HG03460 (cell line): ENCODE measurements at regions not wholly inside any gene's neighbourhood (a gene's known extent, or its start where the extent isn't known, plus 50 kb on each side); places are given as distances from the start of the nearest gene placed in this dataset.

Experiments
- ATAC-seq: cut with Tn5 transposase; IDR thresholded peaks from one replicate; pipeline ENCODE4 v1.9.1; 2021; ENCODE audit not compliant: unreplicated experiment

DNA sequence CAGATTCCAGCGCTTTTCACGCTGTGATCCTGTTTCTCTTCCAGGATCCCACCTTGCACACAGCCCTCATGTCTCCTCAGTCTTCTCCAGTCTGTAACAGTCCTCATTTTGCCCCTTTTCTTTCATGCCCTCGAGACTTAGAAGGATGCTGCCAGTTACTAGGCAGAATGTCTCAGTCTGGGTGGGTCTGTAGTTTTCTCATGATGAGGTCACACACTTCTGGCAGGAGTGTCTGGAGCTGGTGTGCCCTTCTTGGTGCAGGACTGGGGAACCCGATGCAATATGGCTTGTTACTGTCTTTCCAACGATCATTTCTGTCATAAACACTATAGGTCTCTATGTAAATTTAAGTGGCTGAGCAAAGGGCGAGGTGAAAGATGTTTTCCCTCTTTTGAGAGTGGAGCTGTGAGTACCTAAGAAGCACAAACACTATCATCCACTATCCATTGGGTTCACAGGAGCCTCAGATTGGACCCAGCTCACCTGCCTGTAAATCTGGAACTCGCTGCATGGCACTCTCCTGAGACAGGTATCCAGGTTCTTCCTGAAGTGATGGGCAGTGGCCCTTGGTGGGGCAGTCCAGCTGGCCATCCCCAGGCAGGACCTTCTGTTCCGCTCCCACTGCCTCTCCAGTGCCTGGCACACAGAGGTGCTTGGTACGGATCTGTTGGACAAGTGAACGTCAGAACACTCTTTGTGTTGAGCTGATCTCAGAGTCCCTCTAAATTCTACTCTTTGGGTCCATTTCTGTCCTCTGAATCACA lies 64.3 kb upstream of the ZNF32 start:
- ATAC-seq, result no peak

DNA sequence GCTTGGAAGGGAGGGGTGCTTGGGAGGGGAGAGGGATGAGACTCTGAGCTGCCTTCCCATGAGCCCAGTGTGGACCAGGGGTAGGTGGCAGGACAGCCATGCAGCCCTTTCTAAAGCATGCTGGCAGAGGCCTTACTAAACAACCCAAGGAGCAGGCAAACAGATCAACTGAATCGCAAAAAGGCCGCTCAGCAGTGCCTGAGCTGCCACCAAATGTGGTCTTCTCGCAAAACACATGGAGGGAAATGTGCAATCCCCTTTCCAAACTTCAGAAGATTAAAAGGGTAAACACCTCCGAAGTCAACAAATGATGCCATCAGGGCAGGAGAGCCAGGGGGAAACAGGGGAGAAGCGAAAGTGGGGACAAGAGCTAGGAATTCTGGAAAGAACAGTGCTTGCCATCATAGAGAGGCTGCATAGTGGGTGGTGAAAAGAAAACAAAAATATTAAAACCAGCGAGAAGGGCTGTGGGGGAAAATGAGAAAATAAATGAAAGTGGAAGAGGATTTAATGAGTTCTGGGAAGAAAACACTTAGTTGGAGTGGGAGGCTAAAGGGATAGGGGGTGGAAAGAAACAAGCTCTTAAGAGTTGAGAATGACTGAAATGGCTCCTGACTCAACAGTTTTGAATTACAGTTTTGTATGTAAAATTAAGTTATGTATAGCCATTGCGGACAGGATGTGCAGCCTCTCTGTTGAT lies 62.2 kb upstream of the ZNF32 start:
- ATAC-seq, result no peak

DNA sequence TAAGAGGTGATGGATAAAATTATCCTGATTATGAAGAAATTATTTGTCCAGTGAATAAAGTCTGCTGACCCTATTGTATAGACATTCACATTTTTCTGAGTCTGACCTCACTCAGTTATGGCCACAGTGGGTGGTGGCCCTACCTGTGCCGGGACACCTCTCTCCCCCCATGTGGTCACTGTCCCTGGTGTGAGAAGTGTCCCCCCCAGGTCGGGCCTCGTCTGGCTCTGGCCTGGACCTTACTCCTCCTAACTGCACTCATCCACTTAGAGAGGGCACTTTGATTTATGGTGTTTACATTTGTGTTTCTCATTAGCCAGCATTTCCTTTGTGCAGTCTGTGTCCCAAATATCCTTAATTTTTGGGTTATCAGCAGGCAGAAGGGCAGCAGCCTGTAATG lies 59.6 kb upstream of the ZNF32 start:
- no peak for ATAC-seq

DNA sequence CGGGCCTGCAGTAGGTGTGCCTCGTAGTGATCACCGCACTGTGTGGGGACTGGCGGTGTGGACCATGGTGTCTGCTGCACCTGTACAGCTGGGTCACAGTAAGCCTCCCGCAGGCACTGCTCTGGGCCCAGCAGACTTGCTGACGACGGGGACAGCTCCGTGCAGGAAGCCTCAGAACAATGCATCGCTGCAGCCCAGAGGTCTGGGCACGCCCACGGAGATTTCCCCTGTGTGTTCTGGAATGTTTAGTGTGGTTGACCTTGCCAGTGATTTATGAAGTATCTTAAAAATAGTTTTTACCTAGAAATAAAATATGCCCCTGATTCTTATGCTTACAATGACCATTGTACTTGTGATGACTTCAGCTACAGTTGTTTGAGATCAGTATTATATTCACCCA lies 59.1 kb upstream of the ZNF32 start:
- no peak for ATAC-seq

DNA sequence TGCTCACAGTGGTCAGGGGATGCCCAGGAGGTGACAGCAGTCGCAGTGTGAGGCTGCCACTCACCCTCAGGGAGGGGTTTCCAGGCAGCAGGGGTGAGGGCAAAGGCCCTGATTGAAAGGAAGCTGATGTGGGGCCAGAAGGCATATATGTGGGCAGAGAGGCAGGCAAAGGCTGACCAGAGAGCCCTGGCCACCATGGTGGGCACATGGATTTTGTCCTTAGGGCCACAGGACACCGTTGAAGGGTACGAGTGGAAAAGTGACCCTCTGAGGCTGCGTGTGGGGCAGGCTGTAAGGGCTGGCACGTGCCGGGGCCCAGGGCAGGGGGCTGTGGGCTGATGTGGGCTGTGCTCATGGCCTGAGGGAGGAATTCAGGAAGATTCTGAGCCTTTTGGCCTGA lies 57.5 kb upstream of the ZNF32 start:
- no peak for ATAC-seq

DNA sequence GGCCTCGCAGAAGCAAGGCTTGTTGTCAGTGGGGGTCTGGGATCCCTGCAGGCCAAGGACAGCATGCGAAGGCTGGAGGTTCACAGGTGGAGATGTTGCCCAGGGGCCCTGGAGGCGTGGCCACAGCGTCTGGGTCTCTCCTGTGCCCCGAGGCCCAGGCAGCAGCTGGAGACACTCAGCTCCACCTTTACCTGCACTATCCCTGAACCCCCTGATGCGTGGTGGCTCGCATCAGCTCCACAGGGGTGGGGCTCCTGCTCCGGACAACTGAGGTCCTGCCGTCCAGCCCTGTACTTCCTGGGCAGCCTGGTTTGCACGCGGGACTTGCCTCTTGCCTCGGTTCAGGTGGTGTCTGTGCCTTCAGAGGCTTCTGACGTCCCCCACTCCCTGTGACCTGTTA lies 54.6 kb upstream of the ZNF32 start:
- no peak for ATAC-seq

DNA sequence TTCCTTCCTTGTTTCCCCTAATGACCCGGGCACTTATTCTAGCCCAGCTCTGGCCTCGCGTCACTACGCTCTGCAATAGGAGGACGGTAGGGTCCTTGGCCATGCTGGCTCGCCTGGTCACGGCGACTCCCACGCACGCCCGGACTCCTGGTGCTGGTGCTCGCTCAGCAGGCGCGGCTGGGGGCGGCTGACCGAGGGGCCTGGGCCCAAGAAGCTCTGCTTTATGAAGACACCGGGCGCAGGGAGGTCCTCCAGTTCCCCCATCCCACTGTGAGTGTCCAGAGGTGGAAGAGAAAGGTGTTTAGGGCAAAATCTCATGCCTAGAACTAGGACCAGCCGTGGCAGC lies 54.2 kb upstream of the ZNF32 start:
- no peak for ATAC-seq

DNA sequence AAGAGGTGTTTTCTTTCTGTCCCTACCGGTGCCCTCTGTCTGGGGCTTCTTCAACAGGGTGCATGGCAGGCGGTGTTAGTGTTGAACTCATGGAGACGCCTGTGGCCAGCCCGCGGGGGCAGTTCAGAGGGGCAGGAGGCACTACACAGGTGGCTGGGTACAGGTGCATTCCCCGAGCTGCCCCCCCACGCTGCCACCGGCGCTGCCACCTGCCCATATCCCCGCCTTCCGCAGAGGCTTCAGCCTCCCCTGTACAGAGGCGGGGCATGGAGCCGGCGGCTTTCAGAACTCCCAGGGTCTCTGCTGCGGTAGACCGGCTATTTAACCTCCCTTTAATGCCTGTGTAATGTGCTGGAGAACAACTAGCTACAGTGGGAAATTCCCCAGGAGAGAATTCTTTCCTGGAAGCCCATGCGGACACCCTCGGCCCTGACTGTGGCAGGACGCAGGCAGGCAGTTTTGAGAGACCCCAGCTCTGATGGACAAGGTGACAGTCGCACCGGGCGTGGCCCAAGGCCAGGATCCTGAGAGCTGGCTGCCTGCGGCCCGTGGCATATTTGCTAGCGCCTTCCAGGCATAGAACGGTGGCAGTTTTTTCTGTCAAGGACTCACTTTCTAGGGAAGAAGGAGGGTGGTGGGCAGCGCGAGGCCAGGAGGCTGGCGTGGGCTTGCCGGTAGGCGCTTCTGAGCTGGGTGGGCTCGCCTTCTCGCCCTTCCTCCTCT lies 53.7 kb upstream of the ZNF32 start:
- no peak for ATAC-seq

DNA sequence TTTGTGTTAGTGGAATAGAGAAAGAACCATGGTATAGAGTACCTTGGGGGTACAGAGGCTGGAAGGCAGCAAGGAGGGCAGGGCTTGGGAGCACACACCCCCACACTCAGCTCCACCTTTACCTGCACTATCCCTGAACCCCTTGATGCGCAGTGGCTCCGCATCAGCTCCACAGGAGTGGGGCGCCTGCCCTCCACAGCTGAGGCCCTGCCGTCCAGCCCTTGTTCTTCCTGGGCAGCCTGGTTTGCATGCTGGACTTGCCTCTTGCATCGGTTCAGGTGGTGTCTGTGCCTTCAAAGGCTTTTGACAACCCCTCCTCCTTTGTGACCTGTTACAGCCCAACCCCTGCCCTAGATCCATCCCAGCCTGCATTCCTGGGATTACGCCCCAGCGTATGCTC lies 52.6 kb upstream of the ZNF32 start:
- no peak for ATAC-seq

DNA sequence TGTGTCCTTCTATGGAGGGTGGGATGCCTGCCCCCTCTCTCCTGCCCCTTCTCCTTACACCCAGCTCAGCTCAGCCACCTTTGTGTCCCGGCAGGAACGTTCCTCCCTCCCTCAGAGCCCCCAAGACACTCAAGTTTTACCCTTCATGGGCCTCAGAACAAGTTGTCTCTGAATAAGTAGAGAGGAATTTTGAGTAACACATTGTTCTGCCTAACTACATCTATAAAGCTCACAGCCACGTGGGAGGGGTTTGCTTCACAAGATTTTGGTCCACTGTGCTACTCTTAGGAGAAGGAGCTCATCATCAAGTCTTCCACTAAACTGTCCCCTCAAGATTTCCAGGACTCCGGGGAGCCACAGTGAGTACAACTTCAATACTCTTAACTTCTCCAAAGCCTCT lies 51.6 kb upstream of the ZNF32 start:
- no peak for ATAC-seq

DNA sequence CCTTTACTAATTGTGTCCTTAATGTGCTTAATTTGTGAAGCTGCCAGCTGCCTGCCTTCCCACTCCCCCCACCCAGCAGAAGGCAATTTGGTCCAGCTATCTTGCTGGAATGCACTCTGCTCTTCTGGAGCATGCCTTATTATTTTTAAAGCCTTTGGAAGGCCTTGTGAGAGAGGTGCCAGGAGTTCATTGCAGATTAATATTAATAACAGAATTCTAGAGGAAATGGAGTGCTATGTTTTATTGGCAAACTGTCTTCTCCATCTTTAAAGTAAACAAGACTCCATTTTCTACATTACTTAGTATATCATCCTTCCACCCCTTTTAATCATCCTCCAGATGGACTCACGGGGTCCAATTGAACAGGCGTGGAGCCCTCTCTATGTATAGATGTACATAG lies 50.8 kb upstream of the ZNF32 start:
- no peak for ATAC-seq
